ENCODE measurements at regions not wholly inside any gene's neighbourhood (a gene's known extent, or its start where the extent isn't known, plus 50 kb on each side); places are given as distances from the start of the nearest gene placed in this dataset.

DNA sequence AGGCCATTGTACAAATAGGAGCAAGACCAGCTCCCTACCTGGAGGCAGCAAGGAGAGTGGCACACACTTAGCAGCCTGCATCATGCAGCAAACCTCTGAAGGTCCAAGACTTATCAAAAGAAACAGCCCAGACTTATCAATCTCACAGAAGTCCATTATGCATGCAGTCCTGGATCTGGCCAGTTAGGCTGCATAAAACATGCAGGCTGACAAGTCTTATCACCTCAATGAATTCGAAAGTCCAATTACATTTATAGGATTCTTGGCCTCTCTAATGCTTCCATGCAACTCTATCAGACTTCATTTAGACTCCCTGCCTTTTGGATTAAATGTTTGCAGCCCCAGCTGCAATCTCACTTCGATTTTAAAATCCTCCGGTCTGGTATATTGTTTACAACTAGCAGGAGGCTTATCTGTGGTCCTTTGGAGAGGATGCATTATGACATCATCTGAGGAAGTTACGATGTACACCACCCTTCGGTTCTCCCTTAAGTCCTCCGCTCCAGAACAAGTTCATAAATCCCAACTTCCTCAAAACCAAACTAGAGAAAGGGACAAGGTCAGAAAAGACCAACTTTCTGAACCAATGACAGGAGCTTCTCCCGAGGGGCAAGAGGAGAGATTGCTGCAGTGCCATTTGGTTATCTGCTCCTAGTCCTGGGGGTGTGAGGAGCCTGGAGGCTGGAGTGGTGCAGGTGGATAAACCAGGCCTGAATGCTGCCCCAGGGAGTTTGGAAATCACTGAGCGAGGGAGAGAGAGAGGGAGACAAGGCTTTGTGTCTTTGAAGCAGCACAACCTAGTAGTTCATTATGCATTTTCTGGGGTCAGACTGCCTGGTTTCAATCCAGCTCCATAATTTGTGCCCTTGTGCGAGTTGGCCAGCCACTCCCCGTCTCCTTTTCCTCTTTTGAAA is 313.9 kb downstream of the TLE1 start:
- ATAC-seq, result no peak
- no peaks in the 10 kb centered on the region for H3K27me3 Mint-ChIP-seq
- H3K27ac Mint-ChIP-seq, result no peak overlapping the region
- no peaks in the 10 kb centered on the region for H3K9me3 Mint-ChIP-seq
- no peaks in the 10 kb centered on the region for H3K4me1 Mint-ChIP-seq
- no peaks in the 10 kb centered on the region for H3K36me3 Mint-ChIP-seq
- no peak overlapping the region for H3K4me3 Mint-ChIP-seq

DNA sequence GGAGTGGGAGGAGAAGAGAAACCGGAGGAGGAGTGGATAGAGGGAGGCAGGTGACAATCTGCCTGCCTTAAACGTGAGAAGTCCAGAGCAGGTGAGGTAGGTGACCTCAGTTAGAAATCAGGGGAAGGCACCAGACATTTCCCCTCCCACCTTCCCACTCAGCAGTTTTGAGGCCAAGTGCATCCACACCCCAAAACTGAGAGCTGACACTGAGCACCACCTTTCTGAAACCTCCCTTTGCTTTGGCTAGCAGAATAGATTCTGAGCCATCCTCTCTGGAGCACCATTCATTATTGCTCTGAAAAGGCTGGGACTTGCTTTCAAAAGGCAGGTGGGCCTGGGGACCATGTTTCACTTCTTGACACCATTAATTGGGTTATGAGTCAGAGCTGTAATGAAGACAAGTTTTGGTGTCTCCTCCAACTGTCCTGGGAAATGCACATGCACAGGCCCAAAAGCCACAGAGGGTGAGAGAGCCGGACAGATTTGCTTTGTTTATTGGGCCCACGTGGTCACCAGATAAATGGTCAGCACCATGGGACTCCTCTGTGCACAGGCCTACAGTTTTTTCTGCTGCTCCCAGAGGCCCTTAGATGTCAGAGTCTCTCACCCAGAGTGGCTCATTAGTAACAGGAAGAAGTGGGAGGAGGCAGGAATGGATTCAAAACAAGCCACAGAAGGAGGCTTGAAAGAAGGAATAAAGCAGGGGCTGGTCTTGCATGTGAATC is 314.7 kb downstream of the TLE1 start:
- Mint-ChIP-seq H3K36me3 (no peaks in the 10 kb centered on the region), H3K27ac (no peak overlapping the region), H3K27me3 (no peaks in the 10 kb centered on the region), H3K4me3 (no peak overlapping the region), H3K9me3 (no peaks in the 10 kb centered on the region), H3K4me1 (no peaks in the 10 kb centered on the region)
- no peak for ATAC-seq

DNA sequence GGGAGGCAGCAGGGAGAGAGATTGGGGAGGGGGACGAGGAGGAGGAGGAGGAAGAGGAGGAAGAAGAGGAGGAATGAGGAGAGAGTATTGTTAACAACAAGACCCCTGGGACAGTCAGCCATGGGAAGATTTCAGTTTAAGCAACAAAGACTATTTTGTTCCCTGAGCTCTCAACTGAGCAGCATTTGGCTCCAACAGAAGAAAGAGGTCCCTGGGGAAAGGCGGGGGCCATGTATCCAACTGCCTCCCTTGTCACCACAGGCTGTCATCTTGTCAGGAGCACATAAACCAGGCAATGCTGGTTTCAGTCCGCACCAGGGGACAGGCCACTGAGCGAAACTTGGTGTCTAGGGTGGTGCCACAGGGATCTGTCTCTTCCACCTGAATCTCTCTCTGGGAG is 316.1 kb downstream of the TLE1 start:
- ATAC-seq, result no peak
- no peak overlapping the region for H3K4me3 Mint-ChIP-seq
- no peaks in the 10 kb centered on the region for H3K9me3 Mint-ChIP-seq
- H3K27me3 Mint-ChIP-seq, result no peaks in the 10 kb centered on the region
- no peaks in the 10 kb centered on the region for H3K4me1 Mint-ChIP-seq
- H3K36me3 Mint-ChIP-seq, result no peaks in the 10 kb centered on the region
- no peak overlapping the region for H3K27ac Mint-ChIP-seq

DNA sequence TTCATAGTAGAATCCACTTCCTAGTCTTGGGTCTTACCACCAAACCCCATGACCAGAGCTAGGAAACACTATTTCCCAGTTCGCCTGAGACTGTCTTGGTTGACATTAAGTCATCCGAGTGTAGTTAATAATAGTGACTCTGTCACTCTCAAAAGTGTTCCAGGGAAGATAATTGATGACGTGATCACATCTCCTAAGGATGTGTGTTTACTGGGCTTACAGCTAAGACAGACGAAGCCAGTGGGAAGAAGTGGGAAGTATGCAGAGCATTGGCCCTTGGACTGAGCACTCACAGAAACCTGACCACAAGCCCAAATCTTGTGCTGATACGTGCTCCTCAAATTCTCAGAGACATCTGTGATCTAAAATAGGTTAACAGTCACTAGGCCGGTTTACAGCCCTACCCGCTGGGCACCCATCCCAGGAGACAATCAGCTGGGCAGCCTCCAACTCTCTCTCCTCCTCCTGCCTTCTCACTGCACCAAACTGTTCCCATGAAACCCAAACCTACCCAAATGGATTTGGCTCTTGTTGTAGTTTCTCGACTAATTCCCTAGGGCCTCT is 316.6 kb downstream of the TLE1 start:
- H3K9me3 Mint-ChIP-seq, result no peaks in the 10 kb centered on the region
- no peaks in the 10 kb centered on the region for H3K27me3 Mint-ChIP-seq
- no peak overlapping the region for H3K4me3 Mint-ChIP-seq
- H3K27ac Mint-ChIP-seq, result no peak overlapping the region
- H3K4me1 Mint-ChIP-seq, result no peaks in the 10 kb centered on the region
- no peaks in the 10 kb centered on the region for H3K36me3 Mint-ChIP-seq
- ATAC-seq, result no peak

DNA sequence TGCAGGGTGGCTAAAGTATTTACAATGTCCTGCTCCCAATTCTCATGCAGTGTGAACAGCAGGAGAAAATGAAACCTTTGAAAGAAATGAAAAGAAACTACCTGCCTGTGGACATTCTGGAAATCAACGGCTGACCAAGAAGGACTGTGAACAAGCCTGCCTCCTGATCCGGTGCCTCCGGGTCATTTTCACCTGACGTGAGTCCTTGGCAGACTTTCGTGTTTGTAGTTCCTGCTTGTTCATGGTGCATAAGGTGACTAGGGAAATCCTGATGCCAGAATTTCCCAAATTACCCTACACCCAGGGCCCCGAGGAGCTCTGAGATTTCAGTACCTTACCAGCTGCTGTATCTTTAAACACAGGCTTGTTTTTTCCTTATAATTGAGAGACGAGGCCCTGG is 317.5 kb downstream of the TLE1 start:
- Mint-ChIP-seq H3K4me3 (no peak overlapping the region), H3K27me3 (no peaks in the 10 kb centered on the region), H3K4me1 (no peaks in the 10 kb centered on the region), H3K9me3 (no peaks in the 10 kb centered on the region), H3K27ac (no peak overlapping the region), H3K36me3 (no peaks in the 10 kb centered on the region)
- ATAC-seq, result no peak

DNA sequence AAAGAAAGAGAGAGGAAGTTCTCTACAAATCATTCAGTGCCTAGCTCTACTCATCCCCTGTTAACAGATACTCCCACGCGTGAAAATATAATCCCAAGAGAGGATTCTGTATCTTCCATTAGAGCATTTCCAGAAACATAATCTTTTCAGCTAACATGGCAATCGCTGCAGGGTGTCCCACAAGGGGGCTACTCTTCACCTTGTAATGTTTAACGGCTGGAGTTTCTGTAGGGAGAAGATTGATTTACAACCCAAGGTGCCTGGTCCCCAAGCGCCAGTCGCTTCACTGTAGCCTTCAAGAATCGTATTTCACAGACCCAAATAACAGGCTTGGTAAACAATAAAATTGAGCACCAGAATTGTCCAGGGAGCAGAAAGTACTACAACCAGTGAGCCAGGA is 318.7 kb downstream of the TLE1 start:
- Mint-ChIP-seq H3K36me3 (no peaks in the 10 kb centered on the region), H3K9me3 (peaks cover 5% of the 10 kb centered on the region), H3K27me3 (no peaks in the 10 kb centered on the region), H3K4me3 (no peak overlapping the region), H3K27ac (no peak overlapping the region), H3K4me1 (no peaks in the 10 kb centered on the region)
- no peak for ATAC-seq

DNA sequence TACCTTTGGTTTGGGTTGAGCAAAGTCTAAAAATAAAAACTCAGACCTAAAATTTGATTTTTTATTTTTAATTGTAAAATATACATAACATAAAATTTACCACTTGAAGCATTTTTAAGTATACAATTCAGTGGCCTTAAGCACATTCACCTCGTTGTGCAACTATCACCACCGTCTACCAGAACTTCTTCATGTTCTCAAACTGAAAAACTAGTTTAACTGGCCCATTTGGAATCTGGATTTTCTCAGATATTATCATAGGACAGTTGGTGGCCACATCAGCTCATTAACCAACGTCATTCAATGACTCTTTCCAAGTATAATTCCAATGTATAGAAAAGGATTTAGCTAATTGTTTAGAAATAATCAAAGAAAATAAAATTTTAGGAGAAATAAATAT is 319.3 kb downstream of the TLE1 start:
- H3K36me3 Mint-ChIP-seq, result no peaks in the 10 kb centered on the region
- peaks cover 5% of the 10 kb centered on the region for H3K9me3 Mint-ChIP-seq
- H3K27me3 Mint-ChIP-seq, result no peaks in the 10 kb centered on the region
- H3K27ac Mint-ChIP-seq, result no peak overlapping the region
- no peak for ATAC-seq
- no peak overlapping the region for H3K4me3 Mint-ChIP-seq
- H3K4me1 Mint-ChIP-seq, result no peaks in the 10 kb centered on the region

DNA sequence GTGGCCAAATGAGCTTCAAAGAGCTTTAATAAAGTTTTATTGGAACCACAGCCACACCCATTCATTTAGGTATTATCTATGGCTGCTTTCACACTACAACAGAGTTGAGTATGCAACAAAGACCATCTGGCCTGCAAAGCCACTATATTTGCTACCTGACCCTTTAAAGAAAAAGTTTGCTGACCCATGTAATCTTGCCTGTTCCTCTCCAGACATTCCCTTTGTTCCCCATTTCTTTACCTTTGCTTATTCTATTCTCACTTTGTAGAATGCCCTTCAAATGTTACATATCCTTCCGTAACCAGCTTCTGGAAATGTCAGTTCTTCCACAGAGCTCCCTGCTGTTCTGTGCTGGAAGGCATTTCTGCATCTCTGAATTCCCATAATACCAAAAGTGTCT is 320.2 kb downstream of the TLE1 start:
- no peak for ATAC-seq
- Mint-ChIP-seq H3K4me3 (no peak overlapping the region), H3K27ac (no peak overlapping the region), H3K27me3 (no peaks in the 10 kb centered on the region), H3K9me3 (peaks cover 5% of the 10 kb centered on the region), H3K36me3 (no peaks in the 10 kb centered on the region), H3K4me1 (no peaks in the 10 kb centered on the region)

DNA sequence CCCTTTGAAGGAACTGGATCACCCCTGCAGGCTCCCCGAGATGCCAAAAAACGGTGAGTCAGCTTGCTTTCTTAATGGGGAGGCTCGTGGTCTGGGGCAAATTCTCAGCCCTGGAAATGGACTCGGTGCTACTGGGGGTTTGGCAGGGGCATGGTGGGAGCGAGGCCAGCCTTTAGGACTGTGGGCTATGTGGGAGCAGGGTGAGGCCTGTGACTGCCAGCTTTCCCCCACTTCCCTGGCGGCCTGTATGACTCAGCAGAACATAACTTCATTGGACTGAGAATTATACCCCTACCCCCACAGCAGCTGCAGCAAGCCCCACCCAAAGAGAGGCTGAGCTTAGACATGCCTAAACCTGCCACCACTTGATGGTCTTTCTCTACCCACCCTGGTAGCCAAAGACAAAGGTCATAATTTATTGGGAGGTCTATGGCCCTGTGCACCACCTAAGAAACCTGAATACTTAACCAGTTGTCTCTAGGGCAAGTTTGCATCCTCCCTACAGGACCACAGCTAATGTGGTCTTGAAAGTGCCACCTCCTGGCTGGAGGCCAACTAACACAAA is 325.3 kb downstream of the TLE1 start:
- H3K27me3 Mint-ChIP-seq, result no peaks in the 10 kb centered on the region

DNA sequence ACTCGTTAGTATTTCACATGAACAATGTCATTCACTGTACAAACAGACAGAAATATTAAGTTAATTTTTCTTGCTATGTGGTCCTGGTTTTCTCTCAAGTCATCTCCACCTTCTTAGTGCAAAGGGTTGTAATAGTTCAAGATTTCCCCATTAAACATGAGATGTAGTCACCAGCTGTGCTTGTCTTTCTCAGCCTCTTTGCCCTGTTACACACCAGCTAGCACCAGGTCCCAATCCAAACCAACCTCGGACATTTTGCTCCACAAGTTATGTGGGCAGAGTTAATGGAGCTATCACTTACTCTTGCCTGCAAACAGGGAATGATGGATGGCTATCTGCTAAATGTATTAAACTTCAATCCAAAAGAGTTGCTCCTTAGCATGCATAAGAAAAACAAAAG is 328.1 kb downstream of the TLE1 start:
- Mint-ChIP-seq H3K9me3 (peaks cover 10% of the 10 kb centered on the region), H3K27ac (no peak overlapping the region), H3K4me3 (no peak overlapping the region), H3K4me1 (no peaks in the 10 kb centered on the region), H3K36me3 (no peaks in the 10 kb centered on the region), H3K27me3 (no peaks in the 10 kb centered on the region)
- no peak for ATAC-seq

More for the DNA sequence above, 325.3 kb downstream of the TLE1 start:
- Mint-ChIP-seq H3K9me3 (peaks cover 11% of the 10 kb centered on the region), H3K4me1 (no peaks in the 10 kb centered on the region), H3K4me3 (no peak overlapping the region), H3K36me3 (no peaks in the 10 kb centered on the region), H3K27ac (no peak overlapping the region)
- no peak for ATAC-seq

DNA sequence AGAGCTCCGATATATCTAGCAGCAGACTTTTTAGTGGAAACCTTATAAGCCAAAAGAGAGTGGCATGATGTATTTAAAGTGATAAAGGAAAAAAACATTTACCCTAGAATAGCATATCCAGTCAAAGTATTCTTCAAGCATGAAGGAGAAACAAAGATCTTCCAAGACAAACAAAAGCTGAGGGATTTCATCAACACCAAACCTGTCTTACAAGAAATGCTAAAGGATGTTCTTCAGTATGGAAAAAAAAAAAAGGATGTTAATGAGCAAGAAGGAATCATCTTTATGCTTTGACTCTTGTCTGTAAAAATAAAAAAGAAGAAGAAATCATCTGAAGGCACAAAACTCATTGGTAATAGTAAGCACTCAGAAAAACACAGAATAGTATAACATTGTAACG is 338.2 kb downstream of the TLE1 start:
- Mint-ChIP-seq H3K4me3 (no peak overlapping the region), H3K9me3 (peaks cover 3% of the 10 kb centered on the region), H3K36me3 (no peaks in the 10 kb centered on the region), H3K4me1 (no peaks in the 10 kb centered on the region), H3K27me3 (peaks cover 36% of the 10 kb centered on the region), H3K27ac (no peak overlapping the region)
- no peak for ATAC-seq

DNA sequence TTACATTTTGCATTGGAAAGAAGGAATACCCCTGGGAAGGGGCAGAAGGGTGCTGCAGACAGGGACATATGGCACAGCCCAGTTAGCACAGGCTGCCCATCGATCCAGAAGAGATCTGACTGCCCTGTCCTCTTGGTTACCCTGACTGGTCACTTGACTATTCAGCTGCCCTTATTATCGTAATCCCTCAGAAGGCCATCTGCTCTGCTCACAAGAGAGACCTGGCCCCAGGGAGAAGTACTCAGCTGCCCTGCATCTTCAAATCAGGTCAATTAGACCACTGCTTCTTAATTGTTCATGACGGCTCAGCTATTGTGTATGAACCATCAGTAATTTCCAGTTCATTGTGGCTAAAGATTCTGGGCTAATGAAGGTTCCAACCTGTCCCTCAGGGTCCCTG is 345.0 kb downstream of the TLE1 start:
- H3K9me3 Mint-ChIP-seq, result no peaks in the 10 kb centered on the region
- no peaks in the 10 kb centered on the region for H3K36me3 Mint-ChIP-seq
- no peak overlapping the region for H3K27ac Mint-ChIP-seq
- peaks cover 10% of the 10 kb centered on the region for H3K27me3 Mint-ChIP-seq
- peak; percentile 34 for ATAC-seq
- no peaks in the 10 kb centered on the region for H3K4me1 Mint-ChIP-seq
- no peak overlapping the region for H3K4me3 Mint-ChIP-seq

DNA sequence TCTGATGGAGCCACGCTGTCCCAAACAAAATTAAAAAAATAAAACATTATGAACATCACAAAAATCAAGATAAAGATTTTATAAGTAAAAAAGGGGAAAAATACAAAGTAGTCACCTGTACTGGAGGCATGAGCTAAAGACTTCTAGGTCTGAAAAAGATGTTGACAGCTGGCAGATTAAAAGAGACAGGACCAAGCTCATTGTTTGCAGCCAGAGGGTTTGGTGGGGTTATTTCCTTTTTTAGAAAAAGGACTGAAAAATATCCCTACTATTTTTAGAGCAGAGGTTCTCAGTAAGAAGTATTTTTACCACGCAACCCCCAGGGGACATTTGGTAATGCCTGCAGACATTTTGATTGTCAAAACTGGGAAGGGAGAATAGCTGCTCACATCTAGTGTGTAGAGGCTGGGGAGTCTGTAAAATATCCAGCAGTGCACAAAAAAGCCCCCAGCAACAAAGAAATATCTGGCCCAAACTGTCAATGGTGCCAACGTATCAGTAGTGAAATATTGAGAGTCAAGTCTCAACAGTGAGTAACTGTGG is 353.4 kb downstream of the TLE1 start:
- H3K9me3 Mint-ChIP-seq, result peaks cover 10% of the 10 kb centered on the region
- no peaks in the 10 kb centered on the region for H3K4me1 Mint-ChIP-seq
- H3K36me3 Mint-ChIP-seq, result peaks cover 6% of the 10 kb centered on the region
- H3K27me3 Mint-ChIP-seq, result no peaks in the 10 kb centered on the region
- no peak overlapping the region for H3K27ac Mint-ChIP-seq
- no peak for ATAC-seq
- no peak overlapping the region for H3K4me3 Mint-ChIP-seq

DNA sequence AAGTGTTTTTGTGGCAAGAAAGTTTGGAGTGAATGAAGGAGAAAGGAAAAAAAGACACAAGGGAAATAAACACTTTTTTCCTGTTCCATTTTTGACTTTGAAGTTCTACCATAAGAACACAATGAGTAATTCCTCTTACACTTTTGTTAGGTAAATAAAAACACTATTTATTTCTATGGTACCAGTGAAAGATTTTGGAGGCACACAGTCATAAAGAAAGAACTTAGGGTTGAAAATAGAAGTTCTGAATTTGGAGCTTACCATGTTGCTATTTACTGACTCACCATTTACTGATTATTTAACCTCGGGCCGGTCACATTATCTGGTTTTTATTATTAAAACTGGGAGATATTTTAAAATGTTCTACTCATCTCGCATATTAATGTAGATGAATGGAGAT is 367.8 kb downstream of the TLE1 start:
- Mint-ChIP-seq H3K27ac (no peak overlapping the region), H3K4me3 (no peak overlapping the region), H3K27me3 (no peaks in the 10 kb centered on the region), H3K36me3 (no peaks in the 10 kb centered on the region), H3K4me1 (no peaks in the 10 kb centered on the region), H3K9me3 (peaks cover 7% of the 10 kb centered on the region)
- ATAC-seq, result no peak

DNA sequence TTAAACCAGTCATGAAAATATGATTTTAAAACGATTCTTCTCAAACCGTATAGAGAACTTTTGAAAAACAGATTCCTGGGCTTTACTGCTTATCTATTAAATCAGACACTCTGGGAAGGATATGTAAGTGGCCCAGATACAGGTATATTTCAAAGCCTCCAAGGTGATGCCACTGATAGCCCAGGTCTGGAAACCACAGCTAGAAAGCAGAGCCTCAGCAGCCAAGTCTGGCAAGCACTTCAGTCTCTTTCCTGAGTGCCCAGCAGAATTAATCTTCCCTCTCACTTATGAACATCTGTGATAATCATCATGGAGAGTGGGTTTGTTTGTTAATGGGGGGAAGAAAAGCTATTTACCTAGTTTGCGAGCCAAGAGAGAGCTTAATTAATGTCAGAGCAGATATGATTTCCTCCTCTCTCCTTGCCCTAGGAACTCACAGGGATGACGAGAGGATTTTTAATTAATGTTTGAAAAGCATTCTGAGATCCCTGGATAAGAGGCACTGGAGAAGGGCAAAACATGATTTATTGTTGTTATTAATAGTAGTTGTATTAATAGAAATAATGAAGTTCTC is 368.4 kb downstream of the TLE1 start:
- no peak for ATAC-seq
- Mint-ChIP-seq H3K27me3 (no peaks in the 10 kb centered on the region), H3K4me3 (no peak overlapping the region)

More for the DNA sequence above, 368.4 kb downstream of the TLE1 start:
- Mint-ChIP-seq H3K9me3 (peaks cover 7% of the 10 kb centered on the region), H3K4me1 (no peaks in the 10 kb centered on the region), H3K27ac (no peak overlapping the region), H3K36me3 (no peaks in the 10 kb centered on the region)
